SK-N-SH (cell line): ENCODE measurements at regions not wholly inside any gene's neighbourhood (a gene's known extent, or its start where the extent isn't known, plus 50 kb on each side); places are given as distances from the start of the nearest gene placed in this dataset.

Experiments used
- CTCF ChIA-PET: fragments of 300-600, 350-600 bp; formaldehyde crosslinking; extraction: SDS; loops from one replicate; lab custom pipeline; 2021; lab: Yijun Ruan, JAX
- POLR2A ChIA-PET: fragments of 350-600 bp; sonication (Branson Sonifier 250); formaldehyde crosslinking; extraction: SDS; loops from one replicate; lab custom pipeline; 2020; ENCODE audit warnings: antibody characterized with exemption, inconsistent platforms; lab: Yijun Ruan, JAX
- DNase-seq: peaks from one replicate; pipeline ENCODE4 v3.0.0; 2012
- H2AFZ ChIP-seq: fragments of 200-600 bp; sonication (generic); 2 replicates; pipeline ENCODE4 v1.8.1; 2016; ENCODE audit warnings: antibody characterized with exemption, mild to moderate bottlenecking, low read depth
- H3F3A ChIP-seq: fragments of 200-600 bp; sonication (generic); replicated peaks from 2 replicates; pipeline ENCODE3; 2016; ENCODE audit warnings: antibody characterized with exemption, mild to moderate bottlenecking; ENCODE audit not compliant: insufficient read depth
- H3K27ac ChIP-seq, 2 experiments: fragments of 200-500 bp in 1 of 2; fragments of 200-600 bp in 1 of 2; sonication (Bioruptor generic) in 1 of 2; sonication (generic), shearing (Covaris generic) in 1 of 2; 2 replicates each; pipeline versions ENCODE4 v1.5.1 to v1.6.1; 2014 to 2016; ENCODE audit warnings: low read depth in 2 of 2, inconsistent platforms in 1 of 2, low read length in 1 of 2, mild to moderate bottlenecking in 1 of 2, mixed read lengths in 1 of 2
- H3K27me3 ChIP-seq: fragments of 200-600 bp; sonication (generic), shearing (Covaris generic); 2 replicates; pipeline ENCODE4 v1.6.1; 2016; ENCODE audit warnings: mixed run types; ENCODE audit not compliant: insufficient read depth
- H3K36me3 ChIP-seq, 2 experiments: fragments of 200-500 bp in 1 of 2; fragments of 200-600 bp in 1 of 2; sonication (Bioruptor generic) in 1 of 2; sonication (generic) in 1 of 2; replicated peaks in 1 of 2; 2 replicates each; pipeline versions ENCODE3 to v1.5.1; 2014 to 2016; ENCODE audit warnings: low read length in 1 of 2, mild to moderate bottlenecking in 1 of 2; ENCODE audit not compliant: insufficient read depth in 2 of 2, control insufficient read depth in 1 of 2
- H3K4me1 ChIP-seq, 2 experiments: fragments of 200-500 bp in 1 of 2; fragments of 200-600 bp in 1 of 2; sonication (Bioruptor generic) in 1 of 2; sonication (generic), shearing (Covaris generic) in 1 of 2; 2 replicates each; pipeline versions ENCODE4 v1.5.1 to v1.6.1; 2014 to 2016; ENCODE audit warnings: low read depth in 1 of 2, low read length in 1 of 2, mixed run types in 1 of 2; ENCODE audit not compliant: insufficient read depth in 2 of 2, control insufficient read depth in 1 of 2
- H3K4me2 ChIP-seq: fragments of 200-600 bp; sonication (generic), shearing (Covaris generic); 2 replicates; pipeline ENCODE4 v1.6.1; 2017; ENCODE audit warnings: mixed run types
- H3K4me3 ChIP-seq, 2 experiments: fragments of 200-500 bp in 1 of 2; fragments of 200-600 bp in 1 of 2; sonication (Bioruptor generic) in 1 of 2; sonication (generic), shearing (Covaris generic) in 1 of 2; 2 replicates each; pipeline versions ENCODE4 v1.5.1 to v1.8.1; 2014 to 2016; ENCODE audit warnings: low read depth in 2 of 2, inconsistent platforms in 1 of 2, low read length in 1 of 2, mild to moderate bottlenecking in 1 of 2, mixed read lengths in 1 of 2, moderate library complexity in 1 of 2
- H3K79me2 ChIP-seq: fragments of 200-600 bp; sonication (generic); 2 replicates; pipeline ENCODE4 v1.8.1; 2017; ENCODE audit warnings: mild to moderate bottlenecking; ENCODE audit not compliant: insufficient read depth
- H3K9ac ChIP-seq: fragments of 200-600 bp; sonication (generic); 2 replicates; pipeline ENCODE4 v1.6.1; 2017; ENCODE audit warnings: mixed run types
- H3K9me2 ChIP-seq: fragments of 200-600 bp; sonication (generic); 2 replicates; pipeline ENCODE4 v1.6.1; 2017; ENCODE audit warnings: mixed run types
- H3K9me3 ChIP-seq: fragments of 200-600 bp; sonication (generic); 2 replicates; pipeline ENCODE4 v1.6.1; 2017; ENCODE audit warnings: mixed run types, mild to moderate bottlenecking, moderate library complexity
- H4K20me1 ChIP-seq: fragments of 200-600 bp; sonication (generic); 2 replicates; pipeline ENCODE4 v1.6.1; 2017; ENCODE audit warnings: mild to moderate bottlenecking, mixed run types; ENCODE audit not compliant: insufficient read depth
- CHD2 ChIP-seq: fragments of 150-350 bp; IDR thresholded peaks from 2 replicates; pipeline ENCODE4 v1.6.1; 2018; ENCODE audit warnings: low read length; ENCODE audit not compliant: partially characterized antibody
- CTCF ChIP-seq: fragments of 200-600 bp; sonication (generic); IDR thresholded peaks from 2 replicates; pipeline ENCODE4 v1.6.1; 2017; ENCODE audit warnings: antibody characterized with exemption, mild to moderate bottlenecking, moderate library complexity
- GATA2 ChIP-seq: sonication (generic); formaldehyde crosslinking; IDR thresholded peaks from 2 replicates; pipeline ENCODE4 v1.5.0; 2020; ENCODE audit warnings: mild to moderate bottlenecking, missing genetic modification reagents
- IRF3 ChIP-seq: fragments of 150-350 bp; IDR thresholded peaks from 2 replicates; pipeline ENCODE4 v1.6.1; 2016; ENCODE audit warnings: mild to moderate bottlenecking, low read depth, low read length
- MAX ChIP-seq: IDR thresholded peaks from 2 replicates; pipeline ENCODE4 v1.4.0; 2012; ENCODE audit warnings: low read depth
- NRF1 ChIP-seq: IDR thresholded peaks from 2 replicates; pipeline ENCODE4 v1.6.1; 2012; ENCODE audit warnings: low read depth, mild to moderate bottlenecking, low read length
- RAD21 ChIP-seq: IDR thresholded peaks from 2 replicates; pipeline ENCODE4 v1.6.1; 2012; ENCODE audit warnings: mild to moderate bottlenecking, low read length
- RCOR1 ChIP-seq: fragments of 150-350 bp; IDR thresholded peaks from 2 replicates; pipeline ENCODE4 v1.6.1; 2017; ENCODE audit warnings: antibody characterized with exemption, low read length
- REST ChIP-seq: IDR thresholded peaks from 2 replicates; pipeline ENCODE4 v1.6.1; 2012; ENCODE audit warnings: mild to moderate bottlenecking, low read depth, low read length, moderate library complexity
- RFX5 ChIP-seq: IDR thresholded peaks from 2 replicates; pipeline ENCODE4 v1.6.1; 2012; ENCODE audit warnings: mild to moderate bottlenecking, improper control_type of control experiment, low read length
- TAF1 ChIP-seq: IDR thresholded peaks from 2 replicates; pipeline ENCODE4 v1.6.1; 2012; ENCODE audit warnings: low read depth, mild to moderate bottlenecking, low read length, moderate library complexity, borderline replicate concordance
- USF1 ChIP-seq: IDR thresholded peaks from 2 replicates; pipeline ENCODE4 v1.4.0; 2012; ENCODE audit warnings: low read depth, borderline replicate concordance
- YY1 ChIP-seq: IDR thresholded peaks from 2 replicates; pipeline ENCODE4 v1.4.0; 2012; ENCODE audit warnings: low read depth, mild to moderate bottlenecking
- WGBS: methylation state at CpG from one replicate; pipeline ENCODE4 v1.1.6; 2017; ENCODE audit warnings: low lambda C conversion rate; 5-methylcytosine and 5-hydroxymethylcytosine counted together

GRCh38 chr16:9682320-9682719, 499.9 kb downstream of the GRIN2A start:
- Histone ChIP-seq H3K27ac (no peak overlapping the region), H3K9ac (no peak overlapping the region), H3F3A (no peaks in the 10 kb centered on the region), H2AFZ (no peak overlapping the region), H3K4me3 (no peak overlapping the region), H4K20me1 (no peaks in the 10 kb centered on the region), H3K9me2 (no peaks in the 10 kb centered on the region), H3K36me3 (no peaks in the 10 kb centered on the region), H3K27me3 (no peaks in the 10 kb centered on the region), H3K4me2 (no peak overlapping the region), H3K79me2 (no peaks in the 10 kb centered on the region), H3K9me3 (no peaks in the 10 kb centered on the region), H3K4me1 (no peaks in the 10 kb centered on the region)
- ChIA-PET CTCF (no interaction called here), POLR2A (no interaction called here)
- no peak for TF ChIP-seq CHD2
- TF ChIP-seq RFX5, result no peak
- no peak for TF ChIP-seq USF1
- TF ChIP-seq CTCF, result no peak
- TF ChIP-seq IRF3, result no peak
- no peak for TF ChIP-seq GATA2 (CRISPR knock-in tag)
- no peak for TF ChIP-seq YY1
- TF ChIP-seq MAX, result no peak
- no peak for TF ChIP-seq TAF1
- no peak for TF ChIP-seq NRF1
- TF ChIP-seq REST, result no peak
- no peak for TF ChIP-seq RCOR1
- TF ChIP-seq RAD21, result no peak
- no peak for DNase-seq
- 13% methylated on average over 2 of the region's 2 CpGs for WGBS
